ENCODE measurements at regions not wholly inside any gene's neighbourhood (a gene's known extent, or its start where the extent isn't known, plus 50 kb on each side); places are given as distances from the start of the nearest gene placed in this dataset.
"Not testable (repeated sequence)": the region's sequence is repeated elsewhere in the genome, so short reads cannot be mapped to it uniquely, and the experiment has no call there.

- TF ChIP-seq, protein P1, sequence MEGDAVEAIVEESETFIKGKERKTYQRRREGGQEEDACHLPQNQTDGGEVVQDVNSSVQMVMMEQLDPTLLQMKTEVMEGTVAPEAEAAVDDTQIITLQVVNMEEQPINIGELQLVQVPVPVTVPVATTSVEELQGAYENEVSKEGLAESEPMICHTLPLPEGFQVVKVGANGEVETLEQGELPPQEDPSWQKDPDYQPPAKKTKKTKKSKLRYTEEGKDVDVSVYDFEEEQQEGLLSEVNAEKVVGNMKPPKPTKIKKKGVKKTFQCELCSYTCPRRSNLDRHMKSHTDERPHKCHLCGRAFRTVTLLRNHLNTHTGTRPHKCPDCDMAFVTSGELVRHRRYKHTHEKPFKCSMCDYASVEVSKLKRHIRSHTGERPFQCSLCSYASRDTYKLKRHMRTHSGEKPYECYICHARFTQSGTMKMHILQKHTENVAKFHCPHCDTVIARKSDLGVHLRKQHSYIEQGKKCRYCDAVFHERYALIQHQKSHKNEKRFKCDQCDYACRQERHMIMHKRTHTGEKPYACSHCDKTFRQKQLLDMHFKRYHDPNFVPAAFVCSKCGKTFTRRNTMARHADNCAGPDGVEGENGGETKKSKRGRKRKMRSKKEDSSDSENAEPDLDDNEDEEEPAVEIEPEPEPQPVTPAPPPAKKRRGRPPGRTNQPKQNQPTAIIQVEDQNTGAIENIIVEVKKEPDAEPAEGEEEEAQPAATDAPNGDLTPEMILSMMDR (IDR thresholded peaks at IDR 0.05) = not testable (repeated sequence)
- not testable (repeated sequence) for TF ChIP-seq POLR2A (IDR thresholded peaks at IDR 0.05)
These were observed 373.0 kb upstream of the SFSWAP start for GRCh38 chr12:131337861-131338260.

Data from adrenal gland (tissue), 5 donors.